Thyroid gland (tissue), 4 donors: ENCODE measurements at regions not wholly inside any gene's neighbourhood (a gene's known extent, or its start where the extent isn't known, plus 50 kb on each side); places are given as distances from the start of the nearest gene placed in this dataset.

ENCODE experiments used
- CTCF ChIP-seq, 6 experiments: fragments of 200-600 bp in 3 of 6; fragments of 450-650 bp in 3 of 6; sonication (generic) in 3 of 6; IDR thresholded peaks; one replicate each; pipeline ENCODE4 v1.5.1; 2016 to 2019; ENCODE audit warnings: antibody characterized with exemption in 6 of 6, mild to moderate bottlenecking in 2 of 6, inconsistent platforms in 1 of 6, moderate library complexity in 1 of 6
- POLR2A ChIP-seq, 2 donors: fragments of 450-650 bp; IDR thresholded peaks; one replicate each; pipeline ENCODE4 v1.6.1; 2017; ENCODE audit warnings: antibody characterized with exemption in 2 of 2, mild to moderate bottlenecking in 2 of 2, moderate library complexity in 1 of 2

GRCh38 chr10:88076027-88076880, 212.8 kb downstream of the PTEN start:
- no peak for TF ChIP-seq CTCF (IDR thresholded peaks at IDR 0.05)
- TF ChIP-seq POLR2A (IDR thresholded peaks at IDR 0.05): no peak
